WTC11 (cell line): ENCODE measurements at regions not wholly inside any gene's neighbourhood (a gene's known extent, or its start where the extent isn't known, plus 50 kb on each side); places are given as distances from the start of the nearest gene placed in this dataset.
"Not testable (repeated sequence)": the region's sequence is repeated elsewhere in the genome, so short reads cannot be mapped to it uniquely, and the experiment has no call there.

Experiments used
- ATAC-seq: fragments of 200-7000 bp; cut with Tn5 transposase; 2 replicates; pipeline ENCODE4 v1.10.0; 2021; ENCODE audit warnings: mild to moderate bottlenecking, moderate library complexity
- CTCF ChIA-PET: fragments of 300-600 bp; sonication (Branson Sonifier 250); formaldehyde crosslinking; loops from one replicate; lab custom pipeline; 2021; ENCODE audit warnings: antibody characterized with exemption; lab: Charles Lee
- POLR2A ChIA-PET: fragments of 350-600 bp; sonication (Branson Sonifier 250); formaldehyde crosslinking; loops from one replicate; lab custom pipeline; 2021; ENCODE audit warnings: antibody characterized with exemption; lab: Charles Lee
- DNase-seq: peaks from one replicate; pipeline ENCODE4 v3.0.0; 2021; ENCODE audit warnings: low spot score
- H3K27ac Mint-ChIP-seq: 2 replicates; pipeline ENCODE4 v1.8.0; 2021; ENCODE audit warnings: mixed read lengths
- H3K27me3 Mint-ChIP-seq: 2 replicates; pipeline ENCODE4 v1.8.0; 2021; ENCODE audit warnings: low read depth, mild to moderate bottlenecking, moderate library complexity, mixed read lengths
- H3K36me3 Mint-ChIP-seq: 2 replicates; pipeline ENCODE4 v1.8.0; 2021; ENCODE audit warnings: mixed read lengths
- H3K4me1 Mint-ChIP-seq: 2 replicates; pipeline ENCODE4 v1.8.0; 2022; ENCODE audit warnings: mixed read lengths
- H3K4me3 Mint-ChIP-seq: 2 replicates; pipeline ENCODE4 v1.8.0; 2021; ENCODE audit warnings: mild to moderate bottlenecking, moderate library complexity, mixed read lengths
- H3K9me3 Mint-ChIP-seq: 2 replicates; pipeline ENCODE4 v1.8.0; 2021; ENCODE audit warnings: mixed read lengths
- GRHL2 ChIP-seq: fragments of 250-450 bp; sonication (Bioruptor Pico); IDR thresholded peaks from 2 replicates; pipeline ENCODE4 v1.8.0; 2022; ENCODE audit warnings: mild to moderate bottlenecking, moderate library complexity; ENCODE audit not compliant: insufficient replicate concordance, severe bottlenecking
- IRF2 ChIP-seq: sonication (generic); formaldehyde crosslinking; IDR thresholded peaks from 2 replicates; pipeline ENCODE4 v1.8.0; 2022; ENCODE audit warnings: low read depth, missing genetic modification reagents, borderline replicate concordance
- JAZF1 ChIP-seq: fragments of 250-450 bp; sonication (Bioruptor Pico); IDR thresholded peaks from 2 replicates; pipeline ENCODE4 v1.9.0; 2021; ENCODE audit warnings: moderate library complexity, mild to moderate bottlenecking, inconsistent platforms
- MYBL2 ChIP-seq: sonication (generic); formaldehyde crosslinking; IDR thresholded peaks from 2 replicates; pipeline ENCODE4 v1.8.1; 2023; ENCODE audit warnings: mild to moderate bottlenecking, moderate library complexity, missing genetic modification reagents
- NR2C2 ChIP-seq: sonication (generic); formaldehyde crosslinking; IDR thresholded peaks from 2 replicates; pipeline ENCODE4 v1.8.0; 2022; ENCODE audit warnings: mild to moderate bottlenecking, missing genetic modification reagents
- NR3C1 ChIP-seq: sonication (generic); formaldehyde crosslinking; conservative IDR thresholded peaks from 2 replicates; pipeline ENCODE4 v1.8.1; 2023; ENCODE audit warnings: low read depth, mild to moderate bottlenecking, missing genetic modification reagents
- TP53 ChIP-seq: sonication (generic); formaldehyde crosslinking; IDR thresholded peaks from 2 replicates; pipeline ENCODE4 v1.8.1; 2023; ENCODE audit warnings: mild to moderate bottlenecking, missing genetic modification reagents
- ZNF263 ChIP-seq: sonication (generic); formaldehyde crosslinking; IDR thresholded peaks from 2 replicates; pipeline ENCODE4 v1.8.1; 2022; ENCODE audit warnings: low read depth, mild to moderate bottlenecking, moderate library complexity, missing genetic modification reagents
- ZNF416 ChIP-seq: fragments of 250-450 bp; sonication (Bioruptor Pico); IDR thresholded peaks from 2 replicates; pipeline ENCODE4 v1.9.0; 2021; ENCODE audit warnings: mild to moderate bottlenecking, inconsistent platforms
- TF ChIP-seq, protein P1 (sequence below): sonication (generic); formaldehyde crosslinking; IDR thresholded peaks from 2 replicates; pipeline ENCODE4 v1.8.1; 2022; ENCODE audit warnings: low read depth, missing genetic modification reagents, borderline replicate concordance
- TF ChIP-seq, protein P2 (sequence below): fragments of 250-450 bp; sonication (Bioruptor Pico); IDR thresholded peaks from 2 replicates; pipeline ENCODE4 v1.9.0; 2021; ENCODE audit warnings: mild to moderate bottlenecking
- TF ChIP-seq, protein P3 (sequence below): sonication (generic); formaldehyde crosslinking; IDR thresholded peaks from 2 replicates; pipeline ENCODE4 v1.8.0; 2023; ENCODE audit warnings: mild to moderate bottlenecking, missing genetic modification reagents
- TF ChIP-seq, protein P4 (sequence below): fragments of 200-600 bp; IDR thresholded peaks from 2 replicates; pipeline ENCODE4 v1.8.0; 2022; ENCODE audit warnings: antibody characterized with exemption
- TF ChIP-seq, protein P5 (sequence below): fragments of 250-450 bp; sonication (Bioruptor Pico); IDR thresholded peaks from 2 replicates; pipeline ENCODE4 v1.9.0; 2021; ENCODE audit warnings: mild to moderate bottlenecking
- TF ChIP-seq, protein P6 (sequence below): sonication (generic); formaldehyde crosslinking; IDR thresholded peaks from 2 replicates; pipeline ENCODE4 v1.8.1; 2023; ENCODE audit warnings: mild to moderate bottlenecking, missing genetic modification reagents
- TF ChIP-seq, protein P7 (sequence below): sonication (generic); formaldehyde crosslinking; IDR thresholded peaks from 2 replicates; pipeline ENCODE4 v1.8.0; 2023; ENCODE audit warnings: missing genetic modification reagents

DNA sequence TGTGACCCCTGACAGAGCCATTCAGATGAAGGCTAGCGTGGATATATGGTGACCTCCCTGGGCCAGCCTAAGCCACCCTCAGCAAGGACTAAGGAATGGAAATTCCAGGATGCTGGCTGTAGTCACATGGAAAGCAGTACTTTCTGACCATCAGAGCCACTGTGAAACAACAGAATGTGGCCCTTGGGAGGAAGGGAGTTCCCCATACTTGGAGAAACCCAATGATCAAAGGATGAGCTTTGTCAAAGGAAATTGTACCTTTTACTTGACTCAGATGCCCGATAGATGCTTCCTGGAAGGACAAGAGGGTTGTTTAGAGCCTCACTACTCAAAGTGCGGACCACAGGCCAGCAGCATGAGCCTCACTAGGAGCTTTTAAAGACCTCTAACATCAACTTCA lies 484.5 kb upstream of the PROK2 start (continued):
- TF ChIP-seq, protein P1, sequence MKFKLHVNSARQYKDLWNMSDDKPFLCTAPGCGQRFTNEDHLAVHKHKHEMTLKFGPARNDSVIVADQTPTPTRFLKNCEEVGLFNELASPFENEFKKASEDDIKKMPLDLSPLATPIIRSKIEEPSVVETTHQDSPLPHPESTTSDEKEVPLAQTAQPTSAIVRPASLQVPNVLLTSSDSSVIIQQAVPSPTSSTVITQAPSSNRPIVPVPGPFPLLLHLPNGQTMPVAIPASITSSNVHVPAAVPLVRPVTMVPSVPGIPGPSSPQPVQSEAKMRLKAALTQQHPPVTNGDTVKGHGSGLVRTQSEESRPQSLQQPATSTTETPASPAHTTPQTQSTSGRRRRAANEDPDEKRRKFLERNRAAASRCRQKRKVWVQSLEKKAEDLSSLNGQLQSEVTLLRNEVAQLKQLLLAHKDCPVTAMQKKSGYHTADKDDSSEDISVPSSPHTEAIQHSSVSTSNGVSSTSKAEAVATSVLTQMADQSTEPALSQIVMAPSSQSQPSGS = no peak
- TF ChIP-seq NR3C1 = no peak
- TF ChIP-seq GRHL2 (CRISPR knock-in tag) = no peak
- no peak for TF ChIP-seq TP53 (CRISPR knock-in tag)
- TF ChIP-seq, protein P2, sequence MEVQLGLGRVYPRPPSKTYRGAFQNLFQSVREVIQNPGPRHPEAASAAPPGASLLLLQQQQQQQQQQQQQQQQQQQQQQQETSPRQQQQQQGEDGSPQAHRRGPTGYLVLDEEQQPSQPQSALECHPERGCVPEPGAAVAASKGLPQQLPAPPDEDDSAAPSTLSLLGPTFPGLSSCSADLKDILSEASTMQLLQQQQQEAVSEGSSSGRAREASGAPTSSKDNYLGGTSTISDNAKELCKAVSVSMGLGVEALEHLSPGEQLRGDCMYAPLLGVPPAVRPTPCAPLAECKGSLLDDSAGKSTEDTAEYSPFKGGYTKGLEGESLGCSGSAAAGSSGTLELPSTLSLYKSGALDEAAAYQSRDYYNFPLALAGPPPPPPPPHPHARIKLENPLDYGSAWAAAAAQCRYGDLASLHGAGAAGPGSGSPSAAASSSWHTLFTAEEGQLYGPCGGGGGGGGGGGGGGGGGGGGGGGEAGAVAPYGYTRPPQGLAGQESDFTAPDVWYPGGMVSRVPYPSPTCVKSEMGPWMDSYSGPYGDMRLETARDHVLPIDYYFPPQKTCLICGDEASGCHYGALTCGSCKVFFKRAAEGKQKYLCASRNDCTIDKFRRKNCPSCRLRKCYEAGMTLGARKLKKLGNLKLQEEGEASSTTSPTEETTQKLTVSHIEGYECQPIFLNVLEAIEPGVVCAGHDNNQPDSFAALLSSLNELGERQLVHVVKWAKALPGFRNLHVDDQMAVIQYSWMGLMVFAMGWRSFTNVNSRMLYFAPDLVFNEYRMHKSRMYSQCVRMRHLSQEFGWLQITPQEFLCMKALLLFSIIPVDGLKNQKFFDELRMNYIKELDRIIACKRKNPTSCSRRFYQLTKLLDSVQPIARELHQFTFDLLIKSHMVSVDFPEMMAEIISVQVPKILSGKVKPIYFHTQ (CRISPR knock-in tag) = no peak
- no peak for TF ChIP-seq JAZF1 (CRISPR knock-in tag)
- TF ChIP-seq NR2C2 (CRISPR knock-in tag) = no peak
- no peak for TF ChIP-seq IRF2 (CRISPR knock-in tag)
- TF ChIP-seq, protein P3, sequence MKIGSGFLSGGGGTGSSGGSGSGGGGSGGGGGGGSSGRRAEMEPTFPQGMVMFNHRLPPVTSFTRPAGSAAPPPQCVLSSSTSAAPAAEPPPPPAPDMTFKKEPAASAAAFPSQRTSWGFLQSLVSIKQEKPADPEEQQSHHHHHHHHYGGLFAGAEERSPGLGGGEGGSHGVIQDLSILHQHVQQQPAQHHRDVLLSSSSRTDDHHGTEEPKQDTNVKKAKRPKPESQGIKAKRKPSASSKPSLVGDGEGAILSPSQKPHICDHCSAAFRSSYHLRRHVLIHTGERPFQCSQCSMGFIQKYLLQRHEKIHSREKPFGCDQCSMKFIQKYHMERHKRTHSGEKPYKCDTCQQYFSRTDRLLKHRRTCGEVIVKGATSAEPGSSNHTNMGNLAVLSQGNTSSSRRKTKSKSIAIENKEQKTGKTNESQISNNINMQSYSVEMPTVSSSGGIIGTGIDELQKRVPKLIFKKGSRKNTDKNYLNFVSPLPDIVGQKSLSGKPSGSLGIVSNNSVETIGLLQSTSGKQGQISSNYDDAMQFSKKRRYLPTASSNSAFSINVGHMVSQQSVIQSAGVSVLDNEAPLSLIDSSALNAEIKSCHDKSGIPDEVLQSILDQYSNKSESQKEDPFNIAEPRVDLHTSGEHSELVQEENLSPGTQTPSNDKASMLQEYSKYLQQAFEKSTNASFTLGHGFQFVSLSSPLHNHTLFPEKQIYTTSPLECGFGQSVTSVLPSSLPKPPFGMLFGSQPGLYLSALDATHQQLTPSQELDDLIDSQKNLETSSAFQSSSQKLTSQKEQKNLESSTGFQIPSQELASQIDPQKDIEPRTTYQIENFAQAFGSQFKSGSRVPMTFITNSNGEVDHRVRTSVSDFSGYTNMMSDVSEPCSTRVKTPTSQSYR = no peak
- TF ChIP-seq ZNF416 (CRISPR knock-in tag) = no peak

DNA sequence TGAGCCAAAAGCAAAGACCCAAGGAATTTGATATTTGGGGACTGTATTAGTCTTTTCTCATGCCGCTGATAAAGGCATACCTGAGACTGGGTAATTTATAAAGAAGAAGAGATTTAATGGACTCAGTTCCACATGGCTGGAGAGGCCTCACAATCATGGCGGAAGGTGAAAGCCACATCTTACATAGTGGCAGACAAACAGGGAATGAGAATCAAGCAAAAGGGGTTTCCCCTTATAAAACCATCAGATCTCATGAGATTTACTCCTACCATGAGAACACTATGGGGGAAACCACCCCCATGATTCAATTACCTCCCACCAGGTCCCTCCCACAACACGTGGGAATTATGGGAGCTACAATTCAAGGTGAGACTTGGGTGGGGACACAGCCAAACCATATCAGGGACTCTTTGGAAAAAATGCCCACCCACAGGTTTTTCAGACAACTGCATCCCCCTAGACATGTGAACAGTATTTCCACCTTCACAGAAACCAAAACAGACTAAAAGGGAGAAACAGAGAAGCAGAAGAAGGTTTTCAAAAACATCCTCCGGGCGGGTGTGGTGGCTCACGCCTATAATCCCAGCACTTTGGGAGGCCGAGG lies 482.1 kb upstream of the PROK2 start:
- POLR2A ChIA-PET, DNase-seq, H3K36me3 Mint-ChIP-seq, H3K27ac Mint-ChIP-seq, H3K4me3 Mint-ChIP-seq, H3K27me3 Mint-ChIP-seq, H3K9me3 Mint-ChIP-seq, ATAC-seq: not testable (repeated sequence)
- peaks cover 19% of the 10 kb centered on the region for H3K4me1 Mint-ChIP-seq
- CTCF ChIA-PET = interaction anchor here (1.1 to 2.3 kb wide), 3 partner anchors 43 to 392 kb away, joined by 3 to 12 read pairs (median 4); no protein-coding TSS in a partner anchor

DNA sequence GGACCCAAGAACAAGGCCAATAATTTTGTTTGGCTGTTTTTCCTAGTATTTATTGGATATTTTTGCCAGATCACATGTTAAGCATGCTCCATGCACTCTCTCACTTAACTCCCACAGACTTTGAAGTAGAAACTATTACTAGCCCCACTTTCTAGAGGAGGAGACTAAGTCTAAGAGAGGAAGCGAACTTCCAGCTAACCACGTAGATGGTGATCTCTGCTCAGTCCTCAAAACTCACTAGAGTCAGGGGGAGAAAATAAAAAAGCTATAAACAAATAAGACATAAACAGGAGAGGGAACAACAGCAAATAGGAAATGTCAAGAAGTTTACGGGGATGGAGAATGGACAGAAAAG lies 481.0 kb upstream of the PROK2 start:
- no peak overlapping the region for H3K27ac Mint-ChIP-seq
- H3K9me3 Mint-ChIP-seq = no peaks in the 10 kb centered on the region
- H3K36me3 Mint-ChIP-seq = no peaks in the 10 kb centered on the region
- ChIA-PET CTCF (interaction anchor here (0.8 to 2.7 kb wide), 7 partner anchors 9 to 391 kb away, joined by 3 to 12 read pairs (median 3); no protein-coding TSS in a partner anchor), POLR2A (no interaction called here)
- no peak for DNase-seq
- H3K27me3 Mint-ChIP-seq = no peaks in the 10 kb centered on the region
- TF ChIP-seq, protein P4, sequence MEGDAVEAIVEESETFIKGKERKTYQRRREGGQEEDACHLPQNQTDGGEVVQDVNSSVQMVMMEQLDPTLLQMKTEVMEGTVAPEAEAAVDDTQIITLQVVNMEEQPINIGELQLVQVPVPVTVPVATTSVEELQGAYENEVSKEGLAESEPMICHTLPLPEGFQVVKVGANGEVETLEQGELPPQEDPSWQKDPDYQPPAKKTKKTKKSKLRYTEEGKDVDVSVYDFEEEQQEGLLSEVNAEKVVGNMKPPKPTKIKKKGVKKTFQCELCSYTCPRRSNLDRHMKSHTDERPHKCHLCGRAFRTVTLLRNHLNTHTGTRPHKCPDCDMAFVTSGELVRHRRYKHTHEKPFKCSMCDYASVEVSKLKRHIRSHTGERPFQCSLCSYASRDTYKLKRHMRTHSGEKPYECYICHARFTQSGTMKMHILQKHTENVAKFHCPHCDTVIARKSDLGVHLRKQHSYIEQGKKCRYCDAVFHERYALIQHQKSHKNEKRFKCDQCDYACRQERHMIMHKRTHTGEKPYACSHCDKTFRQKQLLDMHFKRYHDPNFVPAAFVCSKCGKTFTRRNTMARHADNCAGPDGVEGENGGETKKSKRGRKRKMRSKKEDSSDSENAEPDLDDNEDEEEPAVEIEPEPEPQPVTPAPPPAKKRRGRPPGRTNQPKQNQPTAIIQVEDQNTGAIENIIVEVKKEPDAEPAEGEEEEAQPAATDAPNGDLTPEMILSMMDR = no peak
- TF ChIP-seq, protein P5, sequence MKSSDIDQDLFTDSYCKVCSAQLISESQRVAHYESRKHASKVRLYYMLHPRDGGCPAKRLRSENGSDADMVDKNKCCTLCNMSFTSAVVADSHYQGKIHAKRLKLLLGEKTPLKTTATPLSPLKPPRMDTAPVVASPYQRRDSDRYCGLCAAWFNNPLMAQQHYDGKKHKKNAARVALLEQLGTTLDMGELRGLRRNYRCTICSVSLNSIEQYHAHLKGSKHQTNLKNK (CRISPR knock-in tag) = no peak
- TF ChIP-seq MYBL2 (CRISPR knock-in tag) = no peak
- TF ChIP-seq, protein P3 = no peak
- no peak for TF ChIP-seq ZNF263 (CRISPR knock-in tag)
- TF ChIP-seq, protein P6, sequence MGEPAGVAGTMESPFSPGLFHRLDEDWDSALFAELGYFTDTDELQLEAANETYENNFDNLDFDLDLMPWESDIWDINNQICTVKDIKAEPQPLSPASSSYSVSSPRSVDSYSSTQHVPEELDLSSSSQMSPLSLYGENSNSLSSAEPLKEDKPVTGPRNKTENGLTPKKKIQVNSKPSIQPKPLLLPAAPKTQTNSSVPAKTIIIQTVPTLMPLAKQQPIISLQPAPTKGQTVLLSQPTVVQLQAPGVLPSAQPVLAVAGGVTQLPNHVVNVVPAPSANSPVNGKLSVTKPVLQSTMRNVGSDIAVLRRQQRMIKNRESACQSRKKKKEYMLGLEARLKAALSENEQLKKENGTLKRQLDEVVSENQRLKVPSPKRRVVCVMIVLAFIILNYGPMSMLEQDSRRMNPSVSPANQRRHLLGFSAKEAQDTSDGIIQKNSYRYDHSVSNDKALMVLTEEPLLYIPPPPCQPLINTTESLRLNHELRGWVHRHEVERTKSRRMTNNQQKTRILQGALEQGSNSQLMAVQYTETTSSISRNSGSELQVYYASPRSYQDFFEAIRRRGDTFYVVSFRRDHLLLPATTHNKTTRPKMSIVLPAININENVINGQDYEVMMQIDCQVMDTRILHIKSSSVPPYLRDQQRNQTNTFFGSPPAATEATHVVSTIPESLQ (CRISPR knock-in tag) = no peak
- TF ChIP-seq, protein P7, sequence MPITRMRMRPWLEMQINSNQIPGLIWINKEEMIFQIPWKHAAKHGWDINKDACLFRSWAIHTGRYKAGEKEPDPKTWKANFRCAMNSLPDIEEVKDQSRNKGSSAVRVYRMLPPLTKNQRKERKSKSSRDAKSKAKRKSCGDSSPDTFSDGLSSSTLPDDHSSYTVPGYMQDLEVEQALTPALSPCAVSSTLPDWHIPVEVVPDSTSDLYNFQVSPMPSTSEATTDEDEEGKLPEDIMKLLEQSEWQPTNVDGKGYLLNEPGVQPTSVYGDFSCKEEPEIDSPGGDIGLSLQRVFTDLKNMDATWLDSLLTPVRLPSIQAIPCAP (CRISPR knock-in tag) = no peak
- H3K4me3 Mint-ChIP-seq = no peak overlapping the region
- no peak for ATAC-seq
- peaks cover 19% of the 10 kb centered on the region for H3K4me1 Mint-ChIP-seq
